OCI-LY7 (cell line): ENCODE measurements at regions not wholly inside any gene's neighbourhood (a gene's known extent, or its start where the extent isn't known, plus 50 kb on each side); places are given as distances from the start of the nearest gene placed in this dataset.

Experiments used
- CTCF ChIP-seq: fragments of 200-600 bp; sonication (generic); conservative IDR thresholded peaks from 2 replicates; pipeline ENCODE4 v1.5.1; 2014; ENCODE audit warnings: mild to moderate bottlenecking, antibody characterized with exemption, low read length, moderate library complexity, mixed read lengths
- EZH2phosphoT487 ChIP-seq: fragments of 200-600 bp; sonication (generic); IDR thresholded peaks from 2 replicates; pipeline ENCODE4 v1.6.1; 2018; ENCODE audit warnings: low read depth, borderline replicate concordance, mild to moderate bottlenecking, mixed run types, antibody characterized with exemption, low read length, moderate library complexity, mixed read lengths

GRCh38 chr13:50649211-50649610, 194.3 kb downstream of the DLEU7 start:
- TF ChIP-seq CTCF (no peak), EZH2phosphoT487 (no peak)
